SIG-M5 treated with dmso at 0.1 percent for 504 hours (cell line): ENCODE measurements at regions not wholly inside any gene's neighbourhood (a gene's known extent, or its start where the extent isn't known, plus 50 kb on each side); places are given as distances from the start of the nearest gene placed in this dataset.
"Not testable (repeated sequence)": the region's sequence is repeated elsewhere in the genome, so short reads cannot be mapped to it uniquely, and the experiment has no call there.

Experiments
- DNase-seq: peaks from one replicate; lab custom pipeline; 2025; ENCODE audit not compliant: unreplicated experiment; lab: John Stamatoyannopoulos, UW

DNA sequence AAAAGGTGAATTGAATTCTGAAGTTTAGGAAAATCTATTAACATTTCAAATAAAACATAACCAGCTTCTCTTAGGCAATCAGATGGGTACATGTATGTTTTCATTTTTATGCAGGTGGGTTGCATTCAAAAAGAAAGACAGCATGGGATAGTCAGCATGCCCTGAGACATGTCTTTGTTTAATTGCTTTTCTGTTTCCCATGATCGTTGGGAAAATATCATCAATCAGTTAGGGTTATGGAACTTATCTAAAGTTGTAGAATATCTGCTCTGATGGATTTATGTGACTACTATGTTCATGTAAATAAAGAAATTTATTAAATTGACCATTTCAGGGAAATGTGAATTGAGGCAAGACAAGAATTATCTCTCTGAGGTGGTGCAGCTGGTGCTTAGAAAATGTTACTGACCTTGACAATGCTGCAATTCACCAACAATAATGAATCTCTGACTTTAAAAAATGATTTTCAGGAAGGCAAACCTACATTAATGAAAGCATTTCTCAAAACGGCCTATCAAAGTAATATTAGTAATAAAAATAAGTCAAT, 112.7 kb downstream of the RFPL4B start:
- no peak for DNase-seq

DNA sequence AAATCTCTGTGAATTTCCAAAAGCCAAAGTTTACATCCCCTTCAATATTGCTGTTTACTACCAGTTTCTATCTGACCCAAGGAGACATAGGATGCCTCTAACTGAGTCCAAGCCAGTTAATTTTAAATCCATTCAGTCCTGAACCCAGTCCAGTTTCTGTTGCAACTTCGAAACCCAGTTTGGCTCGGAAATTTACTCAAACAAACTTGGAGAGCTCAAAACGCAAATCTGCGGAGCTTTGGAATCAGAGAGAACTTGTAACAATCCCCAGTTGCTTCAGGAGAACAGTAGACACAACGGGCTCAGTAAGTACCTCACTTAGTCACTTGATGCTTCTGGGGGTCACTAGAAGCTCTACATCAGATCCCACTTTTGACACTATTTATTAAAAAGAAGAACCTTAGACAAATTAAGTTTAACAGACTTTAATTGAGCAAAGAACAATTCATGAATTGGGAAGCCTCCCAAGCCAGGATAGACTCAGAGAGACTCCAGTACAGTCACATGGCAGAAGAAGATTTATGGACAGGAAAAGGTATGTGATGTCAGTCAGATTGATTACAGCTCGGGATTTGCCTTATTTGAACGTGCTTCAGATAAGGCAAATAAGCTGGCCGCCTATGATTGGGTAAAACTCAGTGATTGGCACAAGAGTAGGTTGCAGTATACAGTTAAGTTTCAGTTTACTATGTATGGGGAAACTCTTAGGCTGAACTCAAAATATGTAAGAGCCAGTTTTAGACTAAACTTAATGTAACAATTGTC, 118.0 kb downstream of the RFPL4B start:
- no peak for DNase-seq

DNA sequence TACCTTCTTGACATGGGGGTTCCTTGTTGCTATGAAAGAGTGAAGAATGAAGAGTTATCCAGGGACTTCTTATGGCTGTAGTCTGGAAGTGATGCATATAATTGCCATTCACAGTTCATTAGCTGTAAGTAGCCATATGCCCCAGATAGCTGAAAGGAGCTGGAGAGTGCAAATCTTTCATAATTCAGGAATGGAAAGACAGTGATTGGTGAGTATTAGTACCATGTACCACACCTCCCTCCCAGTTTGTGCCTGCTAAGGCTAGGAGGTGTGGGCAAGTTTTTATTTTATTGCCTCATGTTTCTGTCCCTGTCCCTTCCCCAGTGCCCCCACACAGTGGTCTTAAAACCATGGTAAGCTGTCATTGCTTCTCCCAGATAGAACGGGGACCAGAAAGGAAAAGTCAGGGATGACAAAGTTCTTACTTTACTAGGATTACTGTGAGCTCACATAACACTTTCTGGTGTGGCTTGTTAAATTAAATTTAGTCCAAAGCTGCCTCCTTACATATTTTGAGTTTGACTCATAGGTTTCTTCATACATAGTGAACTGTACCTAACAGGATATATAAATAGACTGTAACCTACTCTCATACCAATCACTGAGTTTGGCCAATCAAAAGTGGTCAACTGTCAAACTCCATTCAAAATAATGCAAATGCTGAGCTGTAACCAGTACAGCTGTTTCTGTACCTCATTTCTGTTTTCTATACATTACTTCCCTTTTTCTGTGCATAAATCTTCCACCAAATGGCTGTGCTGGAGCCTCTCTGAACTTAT, 119.4 kb downstream of the RFPL4B start:
- peak; percentile 43 for DNase-seq

DNA sequence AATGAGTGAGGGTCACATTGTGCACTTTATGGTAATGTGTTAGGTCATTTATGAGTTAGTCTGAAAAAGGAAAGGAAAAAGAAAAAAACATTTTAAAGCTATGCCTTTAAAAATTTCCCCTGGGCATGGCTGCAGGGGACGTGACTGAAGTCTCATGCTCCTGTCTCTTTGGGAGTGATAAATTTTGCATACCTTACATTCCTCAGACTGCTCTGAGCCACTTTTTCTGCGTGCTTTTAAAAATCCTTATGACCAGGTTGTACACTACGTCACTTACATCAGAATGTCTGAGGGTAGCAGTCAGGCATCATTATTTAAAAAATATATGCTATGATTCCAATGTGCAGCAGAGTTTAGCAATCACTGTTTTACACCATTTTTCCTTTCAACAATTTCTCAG, 121.2 kb downstream of the RFPL4B start:
- DNase-seq: no peak

DNA sequence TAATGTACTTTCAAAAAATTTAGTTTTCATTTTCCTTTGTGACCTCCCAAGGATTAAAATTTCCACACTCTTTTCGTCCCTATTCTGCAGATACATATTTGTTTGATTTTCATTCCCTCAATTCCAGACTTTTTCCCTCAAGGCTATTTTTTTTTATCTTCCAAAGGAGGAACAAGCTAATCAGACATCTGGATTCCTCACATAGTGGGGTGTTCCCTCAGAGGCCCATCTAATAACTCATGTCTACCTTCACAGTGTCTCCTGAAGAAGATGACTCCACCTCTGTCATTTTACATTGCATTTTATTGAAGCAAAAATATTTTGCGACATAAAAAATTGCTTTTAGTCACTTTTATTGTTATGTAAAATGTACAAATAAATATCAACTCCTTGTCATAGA, 122.2 kb downstream of the RFPL4B start:
- DNase-seq: no peak

DNA sequence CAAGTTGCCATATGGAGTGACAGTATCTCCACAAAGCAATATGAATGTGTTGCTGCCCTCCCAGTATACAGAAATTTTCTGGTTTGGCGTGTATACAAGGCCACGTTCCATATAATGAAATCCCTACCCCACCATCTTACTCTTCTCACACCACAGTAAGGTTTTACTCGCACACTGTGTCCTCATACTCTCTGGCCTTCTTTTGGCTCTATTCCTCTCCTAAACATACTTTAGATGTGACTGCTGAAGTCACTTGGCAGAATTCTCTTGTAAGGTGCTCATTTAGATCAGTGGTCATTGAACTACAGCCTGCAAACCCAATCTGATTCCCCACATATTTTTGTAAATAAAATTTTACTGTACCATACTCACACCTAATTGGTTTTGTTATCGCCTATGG, 123.2 kb downstream of the RFPL4B start:
- no peak for DNase-seq

DNA sequence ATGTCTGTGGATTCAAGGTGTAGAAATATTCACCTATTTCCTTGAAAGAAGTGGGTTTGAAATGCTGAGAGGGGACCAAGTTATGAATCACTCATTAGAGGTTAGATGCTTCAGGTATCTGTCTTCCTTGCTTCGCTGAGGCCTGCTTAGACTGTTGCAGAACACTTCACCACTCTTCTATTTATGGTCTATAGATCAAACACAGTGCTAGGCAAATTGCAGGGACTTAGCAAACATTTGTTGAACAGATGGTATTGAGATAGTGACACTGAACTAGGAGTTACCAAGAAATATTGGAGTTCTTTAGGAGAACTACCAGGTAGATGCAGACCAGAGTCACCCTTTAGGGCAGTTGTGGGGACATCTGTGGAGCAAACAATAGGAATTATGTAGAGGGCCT, 123.8 kb downstream of the RFPL4B start:
- DNase-seq: no peak

DNA sequence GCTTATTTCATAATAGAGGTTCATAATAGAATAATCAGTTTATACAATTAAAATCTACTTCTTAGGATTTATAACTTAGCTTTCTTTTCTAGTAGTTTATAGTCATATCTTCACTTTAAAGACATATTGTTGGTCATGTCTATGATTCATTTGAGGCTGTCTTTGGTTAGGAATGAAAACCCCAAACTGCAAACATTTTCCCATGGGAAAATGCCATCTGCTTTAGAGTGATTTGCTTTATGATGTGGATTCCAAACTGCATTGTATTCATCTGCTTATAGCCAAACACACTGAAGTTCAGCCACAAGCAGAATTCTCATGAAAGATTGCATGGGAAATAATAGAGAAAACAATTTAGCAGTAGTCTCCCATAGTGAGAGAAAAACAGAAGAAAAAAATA, 128.0 kb downstream of the RFPL4B start:
- no peak for DNase-seq

DNA sequence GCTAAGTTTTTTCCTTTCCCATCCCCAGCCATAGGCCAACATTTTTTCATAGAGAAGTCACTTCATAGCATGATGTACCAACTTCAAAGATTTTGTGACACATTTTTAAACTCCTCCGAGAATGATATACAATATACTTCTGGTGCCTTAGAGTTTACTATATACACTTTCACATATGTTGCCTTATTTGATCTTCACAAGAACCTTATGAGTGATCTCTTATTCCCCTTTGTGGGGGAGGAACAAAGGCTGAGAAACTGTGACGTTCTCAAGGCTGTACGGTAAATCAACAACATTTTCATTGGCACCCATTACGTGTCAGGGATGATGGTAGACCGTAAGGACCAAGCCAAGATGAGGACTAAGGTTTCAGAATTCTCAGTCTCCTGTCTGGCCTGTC, 130.0 kb downstream of the RFPL4B start:
- DNase-seq: no peak

DNA sequence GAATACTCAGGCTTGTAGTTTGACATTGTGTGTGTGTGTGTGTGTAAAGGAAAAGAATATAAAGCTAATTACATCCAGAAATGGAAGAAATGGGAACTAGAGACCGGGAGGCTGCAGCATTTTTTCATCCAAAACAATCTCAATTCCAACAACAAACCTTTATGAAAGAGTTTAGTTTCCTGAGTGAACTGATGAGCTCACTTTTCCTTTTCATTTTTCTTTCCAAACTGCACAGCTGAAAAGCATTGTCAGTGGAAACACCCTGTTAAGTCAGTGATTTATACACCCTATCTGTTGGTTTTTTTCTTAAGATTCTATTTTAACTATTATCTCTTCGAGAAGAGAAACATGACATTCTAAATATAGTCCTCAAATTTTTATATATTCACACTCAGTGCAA, 130.9 kb downstream of the RFPL4B start:
- no peak for DNase-seq

DNA sequence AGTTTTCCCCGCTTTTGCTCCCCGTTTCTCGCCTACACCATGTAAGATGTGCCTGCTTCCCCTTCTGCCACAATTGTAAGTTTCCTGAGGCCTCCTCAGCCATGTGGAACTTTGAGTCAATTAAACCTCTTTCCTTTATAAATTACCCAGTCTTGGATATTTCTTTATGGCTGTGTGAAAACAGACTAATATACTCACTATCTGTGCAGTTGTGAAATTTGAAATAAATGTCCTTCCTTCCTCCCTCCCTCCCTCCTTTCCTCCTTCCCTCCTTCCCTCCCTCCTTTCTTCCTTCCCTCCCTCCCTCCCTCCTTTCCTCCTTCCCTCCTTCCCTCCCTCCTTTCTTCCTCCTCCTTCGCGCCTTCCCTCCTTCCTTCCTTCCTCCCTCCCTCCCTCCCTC, 132.8 kb downstream of the RFPL4B start:
- DNase-seq: not testable (repeated sequence)

DNA sequence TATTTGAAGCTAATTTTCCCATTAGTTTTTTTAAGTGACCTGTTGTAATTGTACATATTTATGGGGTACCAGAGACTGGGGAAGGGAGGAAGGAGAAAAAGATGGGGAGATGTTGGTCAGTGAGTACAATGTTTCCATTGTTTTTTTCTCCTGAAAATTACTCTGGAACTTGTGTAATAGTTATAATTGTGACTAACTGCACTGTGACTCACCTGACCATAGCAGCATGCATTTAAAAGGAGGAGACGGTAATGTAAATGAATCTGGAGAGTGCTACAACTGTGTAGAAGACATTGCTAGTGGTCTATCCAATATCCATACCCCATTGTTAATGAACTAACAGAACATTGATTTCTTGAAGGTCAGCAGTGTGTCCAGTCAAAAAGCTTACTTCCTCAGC, 133.4 kb downstream of the RFPL4B start:
- no peak for DNase-seq

DNA sequence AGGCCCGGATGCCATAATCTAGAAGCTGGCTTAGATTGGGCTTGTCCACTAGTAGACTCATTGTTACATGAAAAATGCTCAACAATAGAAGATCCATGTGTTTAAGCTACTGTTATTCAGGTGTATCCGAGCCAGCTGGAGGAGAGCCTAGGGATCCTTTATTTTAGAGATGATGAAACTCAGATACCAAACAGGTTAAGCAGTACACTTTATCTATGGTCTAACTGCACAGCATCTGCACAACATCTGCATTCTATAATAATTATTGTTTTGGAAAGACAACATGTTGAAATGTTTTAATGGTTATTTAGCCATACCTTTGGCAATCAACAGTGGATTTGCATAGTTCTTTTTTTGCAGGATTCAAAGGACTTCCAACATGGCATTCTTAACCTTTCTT, 134.1 kb downstream of the RFPL4B start:
- no peak for DNase-seq

DNA sequence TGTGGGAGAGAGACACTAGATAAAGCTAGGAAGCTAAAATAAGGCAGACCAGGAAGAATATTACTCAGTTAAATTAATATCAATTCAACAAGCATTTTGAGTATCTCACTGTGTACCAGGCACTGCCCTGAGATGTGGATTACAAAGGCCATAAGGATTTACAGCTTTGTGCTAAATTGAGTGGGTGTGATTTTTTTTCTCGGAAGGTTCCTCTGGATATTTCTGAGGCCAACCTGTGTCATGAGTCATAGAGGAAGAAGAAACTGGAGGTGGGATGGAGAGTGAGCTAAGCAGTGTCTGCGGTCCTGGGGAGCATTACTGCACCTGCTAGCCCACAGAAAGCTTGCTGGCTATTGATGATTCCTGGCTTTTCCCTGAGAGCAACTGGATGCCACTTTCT, 135.2 kb downstream of the RFPL4B start:
- no peak for DNase-seq

DNA sequence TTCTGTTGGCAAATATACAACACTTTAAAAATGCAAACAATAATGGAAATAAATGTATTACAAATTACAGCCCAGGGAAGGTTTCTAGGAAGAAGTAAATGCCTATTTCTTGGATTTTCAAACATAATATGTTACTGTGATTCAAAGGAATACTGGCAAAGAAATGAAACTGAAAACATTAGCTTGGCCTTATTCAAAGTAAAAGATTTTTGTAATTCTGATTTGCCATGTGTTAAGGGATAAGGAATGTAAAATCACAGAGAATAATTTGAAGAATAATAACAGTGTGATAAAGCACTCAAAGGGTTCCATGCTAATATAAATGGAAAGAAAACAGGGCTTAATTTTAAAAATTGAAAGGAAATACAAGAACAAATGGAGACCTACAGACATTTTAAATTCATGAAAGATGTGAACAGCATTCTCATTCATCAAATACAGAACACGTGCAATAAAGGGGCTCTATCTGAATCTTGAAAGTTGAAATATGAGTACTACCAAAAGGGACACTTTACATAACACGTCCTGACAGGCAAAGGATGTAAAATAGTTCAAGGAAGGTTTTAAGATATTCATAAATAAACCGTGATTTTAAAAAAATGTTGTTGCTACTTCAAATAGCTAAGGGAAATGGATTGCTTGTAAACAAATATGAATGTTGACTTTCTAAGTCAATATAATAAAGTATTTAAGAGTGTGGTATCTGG, 138.1 kb downstream of the RFPL4B start:
- DNase-seq: no peak

DNA sequence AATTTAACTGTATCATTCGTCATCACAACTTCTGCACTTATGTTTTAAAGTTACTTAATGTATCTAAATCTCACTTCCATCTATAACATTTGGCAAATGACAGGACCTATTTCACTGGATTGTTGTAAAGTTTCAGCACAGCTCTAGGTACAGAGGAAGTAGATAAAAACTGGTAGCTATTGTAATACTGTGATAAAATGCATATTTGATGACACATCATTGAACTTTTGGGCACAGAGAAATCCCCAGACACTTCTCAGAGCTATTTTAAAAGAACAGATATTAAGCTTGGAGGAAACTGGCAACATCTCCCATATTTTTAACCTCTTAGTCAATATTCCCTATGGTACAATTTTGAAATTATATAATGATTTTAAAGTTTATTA, 138.7 kb downstream of the RFPL4B start:
- no peak for DNase-seq

DNA sequence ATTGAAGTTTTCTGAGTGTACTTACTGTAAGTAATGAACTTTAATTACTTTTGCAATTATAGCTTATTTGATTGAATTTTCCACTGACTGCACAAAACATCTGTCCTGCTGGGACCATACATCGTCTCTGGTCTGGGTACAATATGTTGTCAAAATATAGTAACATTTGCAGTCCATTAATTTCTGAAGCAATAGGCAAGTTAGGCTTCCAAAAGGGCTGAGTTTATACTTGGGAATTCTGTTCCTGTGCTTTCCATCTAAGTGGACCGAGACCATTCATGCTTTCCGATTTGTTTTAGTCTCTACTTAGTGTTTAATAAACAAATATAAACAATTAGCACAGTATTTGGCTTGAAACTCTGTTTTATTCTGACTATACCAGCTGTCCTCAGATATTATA, 139.3 kb downstream of the RFPL4B start:
- DNase-seq: no peak

DNA sequence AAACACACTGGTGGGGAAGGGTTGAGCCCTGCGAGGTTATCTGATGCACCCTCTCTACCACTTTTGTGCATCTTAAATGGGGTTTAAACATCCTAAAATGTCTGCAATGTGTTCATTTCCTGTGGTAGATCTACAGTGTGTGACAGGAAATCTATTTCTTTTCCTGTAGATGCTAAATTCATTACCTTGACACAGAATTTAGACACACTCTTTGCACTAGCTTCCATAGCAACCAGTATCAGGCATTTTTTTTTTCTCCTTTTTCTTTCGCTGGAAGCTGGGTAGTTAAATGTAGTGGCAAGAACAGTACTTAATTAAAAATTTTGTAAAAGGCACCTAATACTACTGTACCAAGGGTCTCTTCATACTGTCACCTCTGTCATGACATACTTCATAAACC, 141.1 kb downstream of the RFPL4B start:
- no peak for DNase-seq

DNA sequence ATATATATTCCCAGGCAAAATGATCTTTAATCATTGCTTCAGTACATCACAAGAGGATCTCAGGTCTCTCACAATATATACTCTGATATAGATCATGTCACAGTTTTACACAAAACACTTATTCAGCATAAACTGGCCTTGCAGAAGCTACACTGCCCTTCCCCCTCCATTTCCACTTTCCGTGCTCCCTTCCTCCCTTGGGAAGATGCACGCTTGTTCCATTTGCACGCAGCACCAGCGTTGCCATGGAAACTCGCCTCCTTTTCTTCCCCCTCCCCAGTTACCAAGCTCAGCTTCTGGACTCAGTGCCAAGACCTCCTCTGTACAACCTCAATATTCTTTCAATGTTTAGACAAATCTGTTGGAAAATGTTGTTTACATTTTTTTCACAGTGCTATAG, 154.6 kb downstream of the RFPL4B start:
- no peak for DNase-seq

DNA sequence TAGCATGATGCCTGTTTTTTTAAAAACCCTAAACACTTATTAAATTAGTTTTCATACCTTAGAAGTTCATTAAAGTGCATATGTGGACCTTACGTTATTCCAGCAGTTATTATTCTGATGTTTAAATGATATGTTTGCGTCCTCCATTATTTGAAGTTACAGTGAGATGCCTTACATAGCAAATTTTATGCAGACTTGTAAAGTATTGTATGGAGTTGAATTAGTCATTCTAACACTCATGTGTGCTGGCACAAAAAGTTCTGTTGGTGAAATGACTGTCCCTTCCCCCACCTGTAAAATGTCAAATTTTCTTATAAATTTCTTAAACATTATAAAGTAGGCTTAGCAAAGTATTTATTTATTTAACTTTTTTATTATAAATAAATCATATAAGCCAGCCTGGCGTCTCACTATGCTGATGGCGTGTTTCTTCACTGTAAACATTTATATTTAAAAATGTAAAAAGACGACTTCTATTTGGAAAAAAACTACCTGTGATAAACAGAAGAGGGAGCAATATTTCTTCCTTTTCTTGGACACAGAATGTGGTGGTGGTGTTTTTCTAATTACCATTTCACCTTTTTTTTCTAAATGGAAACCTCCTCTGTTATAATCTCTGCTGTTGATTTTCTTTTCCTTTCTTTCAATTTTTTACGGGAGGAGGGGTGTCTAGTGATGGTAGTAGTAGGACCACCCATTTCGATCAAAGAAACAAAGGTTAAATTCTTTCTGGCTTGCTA, 155.4 kb downstream of the RFPL4B start:
- DNase-seq: no peak

DNA sequence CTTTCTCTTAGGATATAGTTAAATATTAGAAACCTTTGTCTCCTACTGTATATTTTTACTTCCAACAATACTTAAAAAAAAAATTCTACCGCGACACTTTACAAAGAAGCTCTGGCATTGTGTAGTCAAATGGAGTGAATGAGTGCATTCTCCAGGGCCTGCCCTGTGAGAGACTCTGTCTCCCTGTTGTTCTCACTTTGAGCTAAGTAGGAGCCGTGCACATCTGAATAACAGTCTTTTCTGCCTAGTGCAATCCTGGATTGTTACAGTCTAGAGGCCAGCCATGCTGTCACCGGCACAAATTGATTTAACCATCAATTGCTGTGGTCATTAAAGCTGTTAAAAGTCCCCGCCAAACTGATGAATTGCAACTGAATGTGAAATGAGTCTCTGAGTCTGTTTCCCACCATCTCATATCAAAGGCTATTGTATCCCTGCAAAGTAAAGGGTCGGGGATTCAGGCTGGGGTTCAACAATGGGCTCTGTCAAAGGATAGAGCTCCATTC, 156.0 kb downstream of the RFPL4B start:
- no peak for DNase-seq
